HPDE6-E6E7 (cell line): ENCODE measurements at regions not wholly inside any gene's neighbourhood (a gene's known extent, or its start where the extent isn't known, plus 50 kb on each side); places are given as distances from the start of the nearest gene placed in this dataset.
"Not testable (repeated sequence)": the region's sequence is repeated elsewhere in the genome, so short reads cannot be mapped to it uniquely, and the experiment has no call there.

ENCODE experiments used
- DNase-seq: peaks from one replicate; pipeline ENCODE4 v3.0.0; 2011; ENCODE audit warnings: missing footprints; ENCODE audit errors: extremely low spot score

- DNase-seq: not testable (repeated sequence)
Observed at GRCh38 chr5:93682471-93683404, 58.7 kb downstream of the POU5F2 start.

GRCh38 chr5:93681432-93681831 is 60.0 kb downstream of the POU5F2 start:
- no peak for DNase-seq

GRCh38 chr5:93677359-93677891 is 64.0 kb downstream of the POU5F2 start:
- peak; percentile 10 for DNase-seq

GRCh38 chr5:93676704-93677103 is 64.7 kb downstream of the POU5F2 start:
- DNase-seq: no peak

- DNase-seq: no peak
Observed at GRCh38 chr5:93675460-93676450, 65.6 kb downstream of the POU5F2 start.

- no peak for DNase-seq
Observed at GRCh38 chr5:93674866-93675459, 66.4 kb downstream of the POU5F2 start.

- no peak for DNase-seq
Observed at GRCh38 chr5:93674138-93674537, 67.3 kb downstream of the POU5F2 start.

GRCh38 chr5:93673316-93673954 is 68.0 kb downstream of the POU5F2 start:
- DNase-seq: no peak

GRCh38 chr5:93665648-93666047 is 75.8 kb downstream of the POU5F2 start:
- DNase-seq: no peak

GRCh38 chr5:93660677-93661076 is 77.7 kb downstream of the NR2F1 start:
- no peak for DNase-seq

GRCh38 chr5:93658044-93658443 is 75.0 kb downstream of the NR2F1 start:
- no peak for DNase-seq

- no peak for DNase-seq
Observed at GRCh38 chr5:93654676-93655075, 71.7 kb downstream of the NR2F1 start.

- DNase-seq: no peak
Observed at GRCh38 chr5:93653716-93654115, 70.7 kb downstream of the NR2F1 start.

GRCh38 chr5:93649234-93649900 is 66.3 kb downstream of the NR2F1 start:
- no peak for DNase-seq

- no peak for DNase-seq
Observed at GRCh38 chr5:93644760-93645159, 61.7 kb downstream of the NR2F1 start.
